Suprapubic skin (tissue), 4 donors: ENCODE measurements at regions not wholly inside any gene's neighbourhood (a gene's known extent, or its start where the extent isn't known, plus 50 kb on each side); places are given as distances from the start of the nearest gene placed in this dataset.

Experiments
- DNase-seq, 2 donors: peaks; one replicate each; pipeline ENCODE4 v3.0.0-alpha.2; 2019; ENCODE audit warnings: low spot score in 2 of 2
- H3K27ac ChIP-seq: fragments of 200-600 bp; sonication (generic); one replicate; pipeline ENCODE4 v1.5.1; 2019
- H3K27me3 ChIP-seq: fragments of 200-600 bp; sonication (generic); one replicate; pipeline ENCODE4 v1.5.1; 2019
- H3K36me3 ChIP-seq: fragments of 200-600 bp; sonication (generic); one replicate; pipeline ENCODE4 v1.5.1; 2019
- H3K4me1 ChIP-seq: fragments of 200-600 bp; sonication (generic); one replicate; pipeline ENCODE4 v1.5.1; 2019
- H3K4me3 ChIP-seq: fragments of 200-600 bp; sonication (generic); one replicate; pipeline ENCODE4 v1.5.1; 2019; ENCODE audit warnings: mild to moderate bottlenecking
- H3K9me3 ChIP-seq: fragments of 200-600 bp; sonication (generic); one replicate; pipeline ENCODE4 v1.5.1; 2019
- CTCF ChIP-seq, 2 donors: fragments of 200-600 bp in 1 of 2; fragments of 450-650 bp in 1 of 2; sonication (generic) in 1 of 2; IDR thresholded peaks; one replicate each; pipeline ENCODE4 v1.5.1; 2016 to 2019; ENCODE audit warnings: antibody characterized with exemption in 2 of 2, mild to moderate bottlenecking in 1 of 2, moderate library complexity in 1 of 2
- EP300 ChIP-seq: sonication (generic); formaldehyde crosslinking; IDR thresholded peaks from one replicate; pipeline ENCODE4 v1.6.1; 2017; ENCODE audit warnings: antibody characterized with exemption
- POLR2A ChIP-seq, 2 donors: fragments of 450-650 bp; IDR thresholded peaks; one replicate each; pipeline ENCODE4 v1.6.1; 2017; ENCODE audit warnings: antibody characterized with exemption in 2 of 2, mild to moderate bottlenecking in 2 of 2, moderate library complexity in 2 of 2
- POLR2AphosphoS5 ChIP-seq, 3 donors: sonication (generic); formaldehyde crosslinking; IDR thresholded peaks; one replicate each; pipeline ENCODE4 v1.6.1; 2017; ENCODE audit warnings: antibody characterized with exemption in 3 of 3
- WGBS: methylation state at CpG from one replicate; pipeline ENCODE4 v1.1.5; 2018; 5-methylcytosine and 5-hydroxymethylcytosine counted together

GRCh38 chr13:80664950-80665349, 324.0 kb upstream of the SPRY2 start:
- DNase-seq: no peak

DNA sequence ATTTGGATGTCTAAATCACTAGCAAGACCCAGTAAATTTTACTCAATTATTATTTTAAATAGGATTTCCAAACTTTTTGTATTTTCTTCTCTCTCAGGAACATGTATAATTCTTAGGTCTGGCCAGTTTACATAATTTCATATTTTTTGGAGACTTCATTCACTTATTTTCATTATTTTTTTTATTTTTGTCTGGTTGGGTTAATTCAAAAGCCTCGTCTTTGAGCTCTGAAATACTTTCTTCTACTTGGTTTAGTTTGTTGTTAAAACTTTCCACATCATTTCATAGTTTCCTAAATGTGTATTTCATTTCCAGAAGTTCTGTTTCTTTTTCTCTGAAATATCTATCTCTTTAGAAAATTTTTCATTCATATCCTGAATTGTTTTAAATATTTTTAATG, 322.9 kb upstream of the SPRY2 start:
- Histone ChIP-seq H3K4me1 (no peaks in the 10 kb centered on the region), H3K4me3 (no peak overlapping the region), H3K27ac (no peak overlapping the region), H3K36me3 (no peaks in the 10 kb centered on the region), H3K9me3 (no peaks in the 10 kb centered on the region), H3K27me3 (no peaks in the 10 kb centered on the region)
- DNase-seq: no peak
- TF ChIP-seq CTCF (IDR thresholded peaks at IDR 0.05) (no peak), POLR2A (IDR thresholded peaks at IDR 0.05) (no peak), POLR2AphosphoS5 (IDR thresholded peaks at IDR 0.05) (no peak), EP300 (no peak)
- 86% methylated on average over 1 of the region's 1 CpG for WGBS

More at GRCh38 chr13:80664950-80665349, 324.0 kb upstream of the SPRY2 start:
- H3K27ac ChIP-seq: no peak overlapping the region
- H3K27me3 ChIP-seq: no peaks in the 10 kb centered on the region
- TF ChIP-seq POLR2AphosphoS5 (IDR thresholded peaks at IDR 0.05) (no peak), CTCF (IDR thresholded peaks at IDR 0.05) (no peak), POLR2A (IDR thresholded peaks at IDR 0.05) (no peak), EP300 (no peak)
- no peaks in the 10 kb centered on the region for H3K36me3 ChIP-seq
- H3K4me1 ChIP-seq: no peaks in the 10 kb centered on the region
- H3K9me3 ChIP-seq: no peaks in the 10 kb centered on the region
- no peak overlapping the region for H3K4me3 ChIP-seq

GRCh38 chr13:80658705-80659104, 317.8 kb upstream of the SPRY2 start:
- 98% methylated on average over 10 of the region's 16 CpGs for WGBS
- Histone ChIP-seq H3K36me3 (no peaks in the 10 kb centered on the region), H3K27me3 (no peaks in the 10 kb centered on the region), H3K4me1 (no peaks in the 10 kb centered on the region), H3K9me3 (peaks cover 3% of the 10 kb centered on the region), H3K4me3 (no peak overlapping the region), H3K27ac (no peak overlapping the region)
- DNase-seq: no peak
- TF ChIP-seq EP300 (no peak), POLR2AphosphoS5 (IDR thresholded peaks at IDR 0.05) (no peak), POLR2A (IDR thresholded peaks at IDR 0.05) (no peak), CTCF (IDR thresholded peaks at IDR 0.05) (no peak)

DNA sequence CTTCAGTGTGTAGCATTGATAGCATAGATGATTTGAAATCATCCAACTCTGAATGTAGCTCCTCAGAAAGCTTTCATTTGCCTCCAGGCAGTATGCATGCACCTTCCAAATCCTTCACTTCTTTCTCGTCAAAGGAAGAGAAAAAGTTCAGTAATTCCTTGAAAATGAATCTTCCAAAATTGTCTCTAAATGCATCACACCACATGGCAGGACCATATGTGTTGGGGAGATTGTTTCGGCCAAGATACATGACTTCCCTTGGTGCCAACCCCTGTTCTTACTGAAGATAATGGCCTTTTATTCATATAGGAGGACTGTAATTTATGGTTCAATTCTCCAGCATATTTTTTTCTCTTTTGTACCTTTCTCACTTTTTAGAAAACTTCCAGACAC, 315.6 kb upstream of the SPRY2 start:
- TF ChIP-seq CTCF (IDR thresholded peaks at IDR 0.05) (no peak), POLR2AphosphoS5 (IDR thresholded peaks at IDR 0.05) (no peak), POLR2A (IDR thresholded peaks at IDR 0.05) (no peak), EP300 (no peak)
- Histone ChIP-seq H3K4me3 (no peak overlapping the region), H3K9me3 (peaks cover 3% of the 10 kb centered on the region), H3K36me3 (no peaks in the 10 kb centered on the region), H3K27ac (no peak overlapping the region), H3K4me1 (no peaks in the 10 kb centered on the region), H3K27me3 (no peaks in the 10 kb centered on the region)
- WGBS: 85% methylated on average over 2 of the region's 2 CpGs
- DNase-seq: no peak

DNA sequence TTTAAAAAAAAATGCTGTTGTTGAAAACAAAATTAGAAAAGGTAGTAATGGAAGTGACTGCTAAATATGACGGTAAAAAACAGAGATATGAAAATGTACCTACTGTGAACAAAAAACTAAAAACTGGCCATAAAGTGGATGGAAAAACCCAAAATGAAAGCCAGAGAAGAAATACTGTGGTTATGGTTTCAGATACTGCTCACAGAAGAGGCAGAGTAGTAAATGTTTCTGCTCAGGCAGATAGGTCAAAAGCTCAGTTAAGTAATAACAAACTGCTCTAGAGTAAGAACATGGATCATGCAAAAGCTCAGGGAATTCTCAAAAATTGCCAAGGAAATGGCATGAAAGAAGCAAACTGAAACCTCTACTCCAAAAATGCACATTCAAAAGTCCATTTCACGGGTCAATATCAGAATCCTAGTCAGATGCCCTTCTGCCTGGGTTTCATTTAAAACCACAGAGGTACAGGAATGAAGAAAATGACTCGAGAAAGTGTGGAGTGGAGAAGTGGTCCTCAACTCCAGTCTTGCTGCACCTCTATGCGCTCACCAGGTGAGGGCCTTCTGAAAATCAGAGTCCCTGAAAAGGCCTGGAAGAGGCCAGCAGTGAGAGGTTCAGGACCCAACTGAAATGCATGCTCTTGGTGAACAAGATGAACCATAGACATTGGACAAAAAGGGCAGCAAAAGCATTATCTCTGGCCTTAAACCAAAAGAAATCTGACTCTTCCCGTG, 315.0 kb upstream of the SPRY2 start:
- DNase-seq: no peak
- WGBS: 82% methylated on average over 5 of the region's 5 CpGs
- Histone ChIP-seq H3K27ac (no peak overlapping the region), H3K36me3 (no peaks in the 10 kb centered on the region), H3K4me3 (no peak overlapping the region), H3K4me1 (no peaks in the 10 kb centered on the region), H3K9me3 (peaks cover 3% of the 10 kb centered on the region), H3K27me3 (no peaks in the 10 kb centered on the region)
- TF ChIP-seq EP300: no peak
- TF ChIP-seq POLR2A (IDR thresholded peaks at IDR 0.05): no peak
- TF ChIP-seq CTCF (IDR thresholded peaks at IDR 0.05): no peak
- no peak for TF ChIP-seq POLR2AphosphoS5 (IDR thresholded peaks at IDR 0.05)
